GM20000 (cell line): ENCODE measurements at regions not wholly inside any gene's neighbourhood (a gene's known extent, or its start where the extent isn't known, plus 50 kb on each side); places are given as distances from the start of the nearest gene placed in this dataset.
A peak's percentile ranks its signal among the peaks of the same experiment; 100 is the strongest.

ENCODE experiments used
- DNase-seq: peaks from one replicate; pipeline ENCODE4 v3.0.0; 2012; ENCODE audit warnings: low spot score
- CTCF ChIP-seq: IDR thresholded peaks from 2 replicates; pipeline ENCODE4 v1.5.1; 2012; ENCODE audit warnings: mild to moderate bottlenecking, control low read depth; ENCODE audit errors: extremely low read depth, missing control alignments

- DNase-seq, result no peak
- no peak for TF ChIP-seq CTCF
Measured at GRCh38 chr13:78029901-78030300, 111.3 kb upstream of the EDNRB start.

- TF ChIP-seq CTCF, result no peak
- no peak for DNase-seq
Measured at GRCh38 chr13:78028960-78029359, 110.3 kb upstream of the EDNRB start.

- no peak for TF ChIP-seq CTCF
- no peak for DNase-seq
Measured at GRCh38 chr13:78024996-78025395, 106.4 kb upstream of the EDNRB start.

GRCh38 chr13:78022164-78022877 lies 103.7 kb upstream of the EDNRB start:
- DNase-seq, result peak; percentile 45
- TF ChIP-seq CTCF, result no peak

GRCh38 chr13:78020861-78021260 lies 102.2 kb upstream of the EDNRB start:
- no peak for TF ChIP-seq CTCF
- DNase-seq, result no peak

GRCh38 chr13:78015782-78016181 lies 97.2 kb upstream of the EDNRB start:
- DNase-seq, result no peak
- TF ChIP-seq CTCF, result no peak

- DNase-seq, result no peak
- TF ChIP-seq CTCF, result no peak
Measured at GRCh38 chr13:78012046-78012445, 93.4 kb upstream of the EDNRB start.
